Progenitor cell of endocrine pancreas (in vitro differentiated cells): ENCODE measurements at regions not wholly inside any gene's neighbourhood (a gene's known extent, or its start where the extent isn't known, plus 50 kb on each side); places are given as distances from the start of the nearest gene placed in this dataset.

Experiments
- DNase-seq: peaks from one replicate; pipeline ENCODE4 v3.0.0; 2021; ENCODE audit warnings: low spot score; ENCODE audit not compliant: unreplicated experiment
- H3K27ac Mint-ChIP-seq: 2 replicates; pipeline ENCODE4 v1.8.0; 2021; ENCODE audit warnings: mild to moderate bottlenecking, moderate library complexity, mixed read lengths
- H3K27me3 Mint-ChIP-seq: 2 replicates; pipeline ENCODE4 v1.8.0; 2021; ENCODE audit warnings: mixed read lengths
- H3K36me3 Mint-ChIP-seq: 2 replicates; pipeline ENCODE4 v1.8.0; 2022; ENCODE audit warnings: mixed read lengths; ENCODE audit not compliant: insufficient read depth
- H3K4me1 Mint-ChIP-seq: 2 replicates; pipeline ENCODE4 v1.8.0; 2021; ENCODE audit warnings: low read depth, mixed read lengths
- H3K4me3 Mint-ChIP-seq: 2 replicates; pipeline ENCODE4 v1.8.0; 2021; ENCODE audit warnings: low read depth, mild to moderate bottlenecking, moderate library complexity, mixed read lengths
- H3K9me3 Mint-ChIP-seq: 2 replicates; pipeline ENCODE4 v1.8.0; 2021; ENCODE audit warnings: low read depth, mixed read lengths
- CTCF ChIP-seq: fragments of 200-600 bp; sonication (generic); IDR thresholded peaks from one replicate; pipeline ENCODE4 v1.5.0; 2021; ENCODE audit warnings: antibody characterized with exemption, mild to moderate bottlenecking; ENCODE audit not compliant: unreplicated experiment

DNA sequence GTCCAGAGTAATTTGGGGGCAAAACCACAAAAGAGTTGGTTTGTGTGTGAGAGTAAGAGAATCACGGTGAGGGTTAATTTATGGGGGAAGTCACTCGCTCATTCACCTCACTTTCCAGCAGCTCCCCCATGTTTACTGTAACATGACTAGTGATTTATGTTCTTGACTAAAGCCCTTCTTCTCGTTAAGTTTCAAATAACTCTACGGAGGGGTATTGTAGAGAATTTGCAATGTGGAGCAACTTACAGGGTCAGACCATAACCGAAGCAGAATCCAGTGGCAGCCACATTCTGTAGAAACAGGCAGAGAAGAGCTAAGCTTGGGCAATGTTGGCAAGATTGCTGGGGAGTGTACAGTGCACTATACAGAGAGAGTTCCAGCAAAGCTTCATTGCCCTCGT is 760.6 kb downstream of the IRX1 start:
- Mint-ChIP-seq H3K4me3 (no peak overlapping the region), H3K36me3 (no peaks in the 10 kb centered on the region), H3K27me3 (peaks cover 3% of the 10 kb centered on the region), H3K9me3 (peaks cover 7% of the 10 kb centered on the region), H3K4me1 (no peaks in the 10 kb centered on the region), H3K27ac (no peak overlapping the region)
- no peak for TF ChIP-seq CTCF
- DNase-seq: no peak

- no peak overlapping the region for H3K4me3 Mint-ChIP-seq
- no peak for DNase-seq
- peaks cover 6% of the 10 kb centered on the region for H3K27me3 Mint-ChIP-seq
- no peaks in the 10 kb centered on the region for H3K36me3 Mint-ChIP-seq
- H3K27ac Mint-ChIP-seq: no peak overlapping the region
- H3K9me3 Mint-ChIP-seq: peaks cover 4% of the 10 kb centered on the region
- H3K4me1 Mint-ChIP-seq: no peaks in the 10 kb centered on the region
- no peak for TF ChIP-seq CTCF
Measured at GRCh38 chr5:4359847-4360246, 764.2 kb downstream of the IRX1 start.

DNA sequence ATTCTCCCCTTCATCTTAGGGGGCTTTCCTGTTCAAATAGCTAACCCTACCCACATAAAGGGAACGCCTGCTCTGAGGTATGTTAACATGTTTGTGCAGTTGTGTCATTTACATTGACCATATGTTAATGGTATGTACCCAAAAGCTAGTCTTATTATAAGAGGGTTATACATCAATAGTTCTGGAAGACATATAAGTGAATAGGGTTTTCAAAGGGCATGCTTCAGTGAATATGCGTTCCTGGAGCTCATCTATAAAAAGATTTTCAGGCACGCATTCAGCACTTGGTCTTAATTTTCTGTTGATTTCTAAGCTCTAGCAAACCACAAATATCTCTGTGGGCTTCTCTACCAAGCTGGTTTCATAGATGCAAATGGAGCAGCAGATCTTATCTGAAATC is 766.1 kb downstream of the IRX1 start:
- H3K9me3 Mint-ChIP-seq: peaks cover 4% of the 10 kb centered on the region
- H3K4me1 Mint-ChIP-seq: no peaks in the 10 kb centered on the region
- H3K27ac Mint-ChIP-seq: no peak overlapping the region
- H3K36me3 Mint-ChIP-seq: no peaks in the 10 kb centered on the region
- TF ChIP-seq CTCF: no peak
- DNase-seq: no peak
- H3K4me3 Mint-ChIP-seq: no peak overlapping the region
- H3K27me3 Mint-ChIP-seq: peaks cover 6% of the 10 kb centered on the region

GRCh38 chr5:4362411-4362810 is 766.8 kb downstream of the IRX1 start:
- Mint-ChIP-seq H3K27me3 (peaks cover 6% of the 10 kb centered on the region), H3K4me3 (no peak overlapping the region), H3K4me1 (no peaks in the 10 kb centered on the region), H3K27ac (no peak overlapping the region), H3K9me3 (peaks cover 4% of the 10 kb centered on the region), H3K36me3 (no peaks in the 10 kb centered on the region)
- no peak for DNase-seq
- no peak for TF ChIP-seq CTCF

GRCh38 chr5:4363045-4363444 is 767.4 kb downstream of the IRX1 start:
- no peak for TF ChIP-seq CTCF
- no peaks in the 10 kb centered on the region for H3K36me3 Mint-ChIP-seq
- no peak overlapping the region for H3K27ac Mint-ChIP-seq
- H3K9me3 Mint-ChIP-seq: peaks cover 4% of the 10 kb centered on the region
- H3K4me1 Mint-ChIP-seq: no peaks in the 10 kb centered on the region
- DNase-seq: no peak
- H3K4me3 Mint-ChIP-seq: no peak overlapping the region
- H3K27me3 Mint-ChIP-seq: peaks cover 6% of the 10 kb centered on the region

- TF ChIP-seq CTCF: no peak
- H3K36me3 Mint-ChIP-seq: no peaks in the 10 kb centered on the region
- DNase-seq: no peak
- no peaks in the 10 kb centered on the region for H3K4me1 Mint-ChIP-seq
- no peak overlapping the region for H3K27ac Mint-ChIP-seq
- no peaks in the 10 kb centered on the region for H3K9me3 Mint-ChIP-seq
- peaks cover 3% of the 10 kb centered on the region for H3K27me3 Mint-ChIP-seq
- H3K4me3 Mint-ChIP-seq: no peak overlapping the region
Measured at GRCh38 chr5:4366628-4367027, 771.0 kb downstream of the IRX1 start.
